HCT116 (cell line): ENCODE measurements at regions not wholly inside any gene's neighbourhood (a gene's known extent, or its start where the extent isn't known, plus 50 kb on each side); places are given as distances from the start of the nearest gene placed in this dataset.

ENCODE experiments used
- ATAC-seq: fragments of 200-7000 bp; cut with Tn5 transposase; 2 replicates; pipeline ENCODE4 v1.9.1; 2020; ENCODE audit warnings: mild to moderate bottlenecking, moderate library complexity
- BruUV-seq: library from RNA; stranded (reverse); fragments of 400-500 nt; replicated peaks from 2 replicates; lab custom pipeline; 2021; lab: Mats Ljungman, UMichigan
- CTCF ChIA-PET: fragments of 300-600 bp; sonication (Branson Sonifier 250); formaldehyde crosslinking; loops from one replicate; lab custom pipeline; 2021; ENCODE audit warnings: antibody characterized with exemption; lab: Charles Lee
- POLR2A ChIA-PET: fragments of 300-600, 350-600 bp; sonication (Branson Sonifier 250); formaldehyde crosslinking; loops from one replicate; lab custom pipeline; 2021; ENCODE audit warnings: antibody characterized with exemption; lab: Charles Lee
- RAD21 ChIA-PET, 2 experiments: fragments of 300-600 bp; sonication (Branson Sonifier 250); formaldehyde crosslinking; loops; one replicate each; lab custom pipeline; 2023; ENCODE audit warnings: low total read pairs in 2 of 2; ENCODE audit not compliant: uncharacterized antibody in 2 of 2, unreplicated experiment in 2 of 2, low non-redundant PET in 1 of 2; lab: Charles Lee
- DNase-seq: peaks from one replicate; pipeline ENCODE4 v3.0.0-alpha.2; 2010; ENCODE audit warnings: low read depth, low spot score
- H2AFZ ChIP-seq: fragments of 200-600 bp; shearing (Covaris generic), sonication (generic); 2 replicates; pipeline ENCODE4 v1.6.1; 2017; ENCODE audit warnings: low read depth, mixed run types, mixed read lengths, antibody characterized with exemption, low read length; ENCODE audit not compliant: poor library complexity, severe bottlenecking
- H3K27ac ChIP-seq: 2 replicates; pipeline ENCODE4 v1.5.1; 2012; ENCODE audit warnings: low read depth, low read length
- H3K27me3 ChIP-seq: fragments of 200-600 bp; sonication (generic); 2 replicates; pipeline ENCODE4 v1.6.1; 2016; ENCODE audit warnings: mixed run types, low read length, mixed read lengths; ENCODE audit not compliant: insufficient read depth
- H3K36me3 ChIP-seq, 2 experiments: fragments of 200-500 bp in 1 of 2; fragments of 200-600 bp in 1 of 2; sonication (Bioruptor generic) in 1 of 2; sonication (generic) in 1 of 2; 2 replicates each; pipeline versions ENCODE4 v1.5.1 to v1.6.1; 2014 to 2016; ENCODE audit warnings: low read length in 2 of 2, inconsistent platforms in 1 of 2, mixed read lengths in 1 of 2, mixed run types in 1 of 2; ENCODE audit not compliant: insufficient read depth in 2 of 2, control insufficient read depth in 1 of 2
- H3K4me1 ChIP-seq, 2 experiments: fragments of 200-600 bp in 1 of 2; sonication (generic) in 1 of 2; 2 replicates each; pipeline versions ENCODE4 v1.5.1 to v1.6.1; 2012 to 2017; ENCODE audit warnings: low read length in 2 of 2, inconsistent platforms in 1 of 2, mild to moderate bottlenecking in 1 of 2, mixed read lengths in 1 of 2, mixed run types in 1 of 2, moderate library complexity in 1 of 2; ENCODE audit not compliant: insufficient read depth in 2 of 2, control insufficient read depth in 1 of 2
- H3K4me2 ChIP-seq: fragments of 200-600 bp; sonication (generic); 2 replicates; pipeline ENCODE4 v1.6.1; 2017; ENCODE audit warnings: mixed run types, low read length, mixed read lengths
- H3K4me3 ChIP-seq, 2 experiments: fragments of 200-600 bp in 1 of 2; sonication (generic) in 1 of 2; replicated peaks in 1 of 2; 2 replicates each; pipeline ENCODE4 v1.5.1; 2011 to 2016; ENCODE audit warnings: low read length in 2 of 2, control low read depth in 1 of 2, low read depth in 1 of 2, mild to moderate bottlenecking in 1 of 2, mixed read lengths in 1 of 2, mixed run types in 1 of 2
- H3K79me2 ChIP-seq: fragments of 200-600 bp; sonication (generic); 2 replicates; pipeline ENCODE4 v1.6.1; 2017; ENCODE audit warnings: mild to moderate bottlenecking, mixed run types, low read length, moderate library complexity, mixed read lengths; ENCODE audit not compliant: insufficient read depth
- H3K9ac ChIP-seq: fragments of 200-600 bp; sonication (generic); 2 replicates; pipeline ENCODE4 v1.6.1; 2016; ENCODE audit warnings: low read length, mixed read lengths
- H3K9me2 ChIP-seq: fragments of 200-600 bp; sonication (generic), shearing (Covaris generic); 2 replicates; pipeline ENCODE4 v1.6.1; 2017; ENCODE audit warnings: mixed run types, mild to moderate bottlenecking, moderate library complexity; ENCODE audit not compliant: insufficient read depth
- H3K9me3 ChIP-seq, 2 experiments: fragments of 200-500 bp in 1 of 2; fragments of 200-600 bp in 1 of 2; sonication (Bioruptor generic) in 1 of 2; sonication (generic) in 1 of 2; 2 replicates each; pipeline ENCODE4 v1.6.1; 2014 to 2017; ENCODE audit warnings: low read length in 2 of 2, mixed read lengths in 2 of 2, inconsistent platforms in 1 of 2, low read depth in 1 of 2, mild to moderate bottlenecking in 1 of 2, mixed run types in 1 of 2, moderate library complexity in 1 of 2; ENCODE audit not compliant: control insufficient read depth in 1 of 2, insufficient read depth in 1 of 2
- H4K20me1 ChIP-seq: fragments of 200-600 bp; sonication (generic), shearing (Covaris generic); 2 replicates; pipeline ENCODE4 v1.6.1; 2017; ENCODE audit warnings: mixed run types, mild to moderate bottlenecking, moderate library complexity; ENCODE audit not compliant: insufficient read depth
- CBX3 ChIP-seq: IDR thresholded peaks from 2 replicates; pipeline ENCODE4 v1.6.1; 2012; ENCODE audit warnings: low read depth
- CEBPB ChIP-seq: IDR thresholded peaks from 2 replicates; pipeline ENCODE4 v1.6.1; 2012; ENCODE audit warnings: low read depth
- CTCF ChIP-seq, 3 experiments: fragments of 200-600 bp in 1 of 3; sonication (generic) in 1 of 3; IDR thresholded peaks in 2 of 3; conservative IDR thresholded peaks in 1 of 3; 2 replicates each; pipeline ENCODE4 v1.5.1; 2012 to 2017; ENCODE audit warnings: low read depth in 2 of 3, low read length in 2 of 3, antibody characterized with exemption in 1 of 3, borderline replicate concordance in 1 of 3, control low read depth in 1 of 3, mild to moderate bottlenecking in 1 of 3, mixed read lengths in 1 of 3, mixed run types in 1 of 3, moderate library complexity in 1 of 3; ENCODE audit not compliant: insufficient read depth in 1 of 3
- EGR1 ChIP-seq: IDR thresholded peaks from 2 replicates; pipeline ENCODE4 v1.6.1; 2012; ENCODE audit warnings: low read depth
- ELF1 ChIP-seq: IDR thresholded peaks from 2 replicates; pipeline ENCODE4 v1.6.1; 2012; ENCODE audit warnings: low read depth, borderline replicate concordance
- EZH2phosphoT487 ChIP-seq: fragments of 200-600 bp; IDR thresholded peaks from 2 replicates; pipeline ENCODE4 v1.6.1; 2018; ENCODE audit warnings: antibody characterized with exemption, borderline replicate concordance
- MAX ChIP-seq: IDR thresholded peaks from 2 replicates; pipeline ENCODE4 v1.6.1; 2012
- POLR2AphosphoS5 ChIP-seq: IDR thresholded peaks from 2 replicates; pipeline ENCODE4 v1.6.1; 2011; ENCODE audit warnings: mild to moderate bottlenecking, low read depth, low read length, moderate library complexity
- REST ChIP-seq: IDR thresholded peaks from 2 replicates; pipeline ENCODE4 v1.6.1; 2012; ENCODE audit warnings: low read depth
- TCF7L2 ChIP-seq: IDR thresholded peaks from 2 replicates; pipeline ENCODE4 v1.7.0; 2011; ENCODE audit warnings: borderline replicate concordance, inconsistent platforms; ENCODE audit not compliant: insufficient read depth, insufficient read length; ENCODE audit errors: extremely low read depth
- YY1 ChIP-seq: IDR thresholded peaks from 2 replicates; pipeline ENCODE4 v1.6.1; 2011; ENCODE audit warnings: low read length, low read depth, moderate library complexity, mild to moderate bottlenecking; ENCODE audit not compliant: insufficient replicate concordance; ENCODE audit errors: extremely low read depth
- ZFX ChIP-seq: fragments of 450-650 bp; IDR thresholded peaks from 2 replicates; pipeline ENCODE4 v1.6.1; 2017
- intact Hi-C: fragments of 100-400 bp; cut with micrococcal nuclease; formaldehyde crosslinking; loops from 2 replicates; pipeline ENCODE4 v1.10.0; 2022

GRCh38 chr22:46079861-46080821 lies 70.2 kb upstream of the PPARA start:
- Histone ChIP-seq H3K27me3 (no peaks in the 10 kb centered on the region), H3K4me1 (peaks cover 67 to 89% of the 10 kb centered on the region in 2 experiments), H3K27ac (peak overlapping the region; percentile 100), H3K4me2 (peak overlapping the region; percentile 99), H3K9me3 (no peaks in the 10 kb centered on the region), H3K79me2 (peaks cover 100% of the 10 kb centered on the region), H4K20me1 (no peaks in the 10 kb centered on the region), H2AFZ (no peak overlapping the region), H3K9ac (peak overlapping the region; percentile 99), H3K36me3 (peaks cover 3 to 24% of the 10 kb centered on the region in 2 experiments; a peak in 2 of 4 replicates), H3K9me2 (no peaks in the 10 kb centered on the region), H3K4me3 (peak overlapping the region; percentile 60 to 64)
- ChIA-PET CTCF (interaction anchor here (2.0 kb wide), 1 partner anchor 74 kb away, joined by 11 read pairs; no protein-coding TSS in a partner anchor), POLR2A (interaction anchor here (1.0 to 1.8 kb wide), 2 partner anchors 11 to 45 kb away, joined by 3 to 9 read pairs; no protein-coding TSS in a partner anchor), RAD21 (interaction anchor here in 1 of 2 experiments (0.7 kb wide), 1 partner anchor 74 kb away, joined by 3 read pairs; no protein-coding TSS in a partner anchor)
- intact Hi-C loops: no loop called here
- ATAC-seq (peak; percentile 31), DNase-seq (no peak)
- TF ChIP-seq EGR1 (0 out of 2 replicates have a peak, but pooled peaks have one; percentile 14), EZH2phosphoT487 (no peak), TCF7L2 (no peak), MAX (0 out of 2 replicates have a peak, but pooled peaks have one; percentile 9), CBX3 (no peak), ELF1 (no peak), POLR2AphosphoS5 (peak; percentile 9; the same call in 1 of the 2 replicates), ZFX (peak; percentile 21; the same call in 1 of the 2 replicates), CTCF (IDR thresholded peaks at IDR 0.05 in 2 of 3, conservative IDR thresholded peaks at IDR 0.05 in 1 of 3; ENCODE audit: borderline replicate concordance in 1 of 3, insufficient read depth in 1 of 3, low read depth in 2 of 3, low read length in 2 of 3) (no peak), CEBPB (no peak), REST (no peak), YY1 (peak; percentile 78)
- no TSS peak for BruUV-seq
